GM23248 (cell line): ENCODE measurements at regions not wholly inside any gene's neighbourhood (a gene's known extent, or its start where the extent isn't known, plus 50 kb on each side); places are given as distances from the start of the nearest gene placed in this dataset.

ENCODE experiments used
- DNase-seq: peaks from one replicate; pipeline ENCODE4 v3.0.0-alpha.2; 2015
- H2AFZ ChIP-seq: fragments of 200-600 bp; sonication (generic); 2 replicates; pipeline ENCODE4 v1.6.1; 2016; ENCODE audit warnings: antibody characterized with exemption
- H3F3A ChIP-seq: fragments of 200-600 bp; sonication (generic); 2 replicates; pipeline ENCODE4 v1.6.1; 2016; ENCODE audit warnings: mild to moderate bottlenecking, antibody characterized with exemption, mixed run types; ENCODE audit not compliant: insufficient read depth
- H3K27ac ChIP-seq: fragments of 200-600 bp; sonication (generic); 2 replicates; pipeline ENCODE4 v1.5.1; 2016; ENCODE audit warnings: mild to moderate bottlenecking
- H3K27me3 ChIP-seq: fragments of 200-600 bp; sonication (generic); replicated peaks from 2 replicates; pipeline ENCODE4 v1.6.1; 2016; ENCODE audit warnings: mild to moderate bottlenecking; ENCODE audit not compliant: insufficient read depth
- H3K36me3 ChIP-seq: fragments of 200-600 bp; sonication (generic); 2 replicates; pipeline ENCODE4 v1.6.1; 2016; ENCODE audit warnings: low read depth, mild to moderate bottlenecking
- H3K4me1 ChIP-seq: fragments of 200-600 bp; sonication (generic); 2 replicates; pipeline ENCODE4 v1.6.1; 2016; ENCODE audit warnings: mild to moderate bottlenecking; ENCODE audit not compliant: insufficient read depth
- H3K4me2 ChIP-seq: fragments of 200-600 bp; sonication (generic); one replicate; pipeline ENCODE4 v1.6.1; 2016; ENCODE audit warnings: mild to moderate bottlenecking; ENCODE audit not compliant: unreplicated experiment
- H3K4me3 ChIP-seq: fragments of 200-600 bp; sonication (generic); 2 replicates; pipeline ENCODE4 v1.5.1; 2016; ENCODE audit warnings: mild to moderate bottlenecking
- H3K79me2 ChIP-seq: fragments of 200-600 bp; sonication (generic); 2 replicates; pipeline ENCODE4 v1.6.1; 2016; ENCODE audit warnings: mild to moderate bottlenecking; ENCODE audit not compliant: insufficient read depth
- H3K9ac ChIP-seq: fragments of 200-600 bp; sonication (generic); 2 replicates; pipeline ENCODE4 v1.6.1; 2016; ENCODE audit warnings: mild to moderate bottlenecking
- H3K9me2 ChIP-seq: fragments of 200-600 bp; sonication (generic); 2 replicates; pipeline ENCODE4 v1.6.1; 2016; ENCODE audit warnings: mixed run types, mild to moderate bottlenecking, moderate library complexity; ENCODE audit not compliant: insufficient read depth
- H3K9me3 ChIP-seq: fragments of 200-600 bp; sonication (generic); one replicate; pipeline ENCODE4 v1.6.1; 2017; ENCODE audit warnings: low read depth
- H4K20me1 ChIP-seq: fragments of 200-600 bp; sonication (generic); 2 replicates; pipeline ENCODE4 v1.6.0; 2016; ENCODE audit not compliant: insufficient read depth
- EZH2 ChIP-seq: fragments of 200-600 bp; sonication (generic); IDR thresholded peaks from 2 replicates; pipeline ENCODE4 v1.6.1; 2018; ENCODE audit warnings: antibody characterized with exemption, mild to moderate bottlenecking; ENCODE audit not compliant: insufficient read depth, poor library complexity, severe bottlenecking
- EZH2phosphoT487 ChIP-seq: fragments of 200-600 bp; sonication (generic); IDR thresholded peaks from 2 replicates; pipeline ENCODE4 v1.6.1; 2018; ENCODE audit warnings: antibody characterized with exemption, moderate library complexity, mild to moderate bottlenecking, low read depth; ENCODE audit not compliant: insufficient read depth
- WGBS, 2 experiments: methylation state at CpG; one replicate each; pipeline ENCODE4 v1.1.6; 2015 to 2017; ENCODE audit warnings: low lambda C conversion rate in 2 of 2, low coverage in 1 of 2; ENCODE audit errors: missing lambda C conversion rate in 2 of 2; 5-methylcytosine and 5-hydroxymethylcytosine counted together
- in situ Hi-C: fragments of 300-500 bp; cut with MboI; formaldehyde crosslinking; loops from 2 replicates; pipeline ENCODE4 v1.15.0; 2020

- 89 to 100% methylated on average over 1 of the region's 1 CpG for WGBS, 2 experiments
- H3K9me3 ChIP-seq = no peaks in the 10 kb centered on the region
- H3F3A ChIP-seq = peaks cover 23% of the 10 kb centered on the region
These were observed 141.2 kb upstream of the SESN3 start for GRCh38 chr11:95372097-95372656.

DNA sequence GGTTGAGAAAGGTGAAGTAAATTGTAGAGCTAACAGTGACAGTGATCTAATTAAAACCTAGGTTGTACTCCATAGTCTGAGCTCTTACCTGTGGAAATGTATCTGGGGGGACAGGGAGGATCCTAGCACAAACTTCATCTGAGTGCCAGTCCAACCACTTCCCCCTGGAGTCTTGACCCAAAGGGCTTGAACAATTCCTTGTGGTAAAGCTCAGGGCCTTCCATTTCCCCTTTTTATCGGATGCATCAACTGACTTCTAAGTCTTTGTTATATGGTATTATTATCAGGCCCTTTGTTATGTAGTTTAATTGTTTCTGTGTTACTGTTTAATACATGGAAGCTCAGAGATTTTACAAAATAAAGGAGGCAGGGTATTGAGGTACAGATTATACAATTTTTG lies 140.2 kb upstream of the SESN3 start:
- 92 to 100% methylated on average over 1 of the region's 1 CpG for WGBS, 2 experiments
- Histone ChIP-seq H3K4me1 (peaks cover 12% of the 10 kb centered on the region), H3K9me2 (no peaks in the 10 kb centered on the region), H3K9me3 (no peaks in the 10 kb centered on the region), H3K27ac (no peak overlapping the region), H3K27me3 (no peaks in the 10 kb centered on the region), H3K9ac (no peak overlapping the region), H3F3A (peaks cover 19% of the 10 kb centered on the region), H3K36me3 (no peaks in the 10 kb centered on the region), H3K4me3 (no peak overlapping the region), H2AFZ (no peak overlapping the region), H4K20me1 (no peaks in the 10 kb centered on the region), H3K4me2 (no peak overlapping the region), H3K79me2 (no peaks in the 10 kb centered on the region)
- DNase-seq = no peak
- TF ChIP-seq EZH2phosphoT487 (no peak), EZH2 (no peak)
- in situ Hi-C loops = no loop called here

More at GRCh38 chr11:95372097-95372656, 141.2 kb upstream of the SESN3 start:
- H2AFZ ChIP-seq = no peak overlapping the region
- in situ Hi-C loops = no loop called here
- DNase-seq = no peak
- no peak overlapping the region for H3K27ac ChIP-seq
- H3K36me3 ChIP-seq = no peaks in the 10 kb centered on the region
- no peak overlapping the region for H3K4me3 ChIP-seq
- H3K4me2 ChIP-seq = no peak overlapping the region
- H3K27me3 ChIP-seq = no peaks in the 10 kb centered on the region
- peaks cover 22% of the 10 kb centered on the region for H3K4me1 ChIP-seq
- H3K79me2 ChIP-seq = no peaks in the 10 kb centered on the region
- no peaks in the 10 kb centered on the region for H3K9me2 ChIP-seq
- no peaks in the 10 kb centered on the region for H4K20me1 ChIP-seq
- no peak for TF ChIP-seq EZH2
- TF ChIP-seq EZH2phosphoT487 = no peak
- no peak overlapping the region for H3K9ac ChIP-seq

DNA sequence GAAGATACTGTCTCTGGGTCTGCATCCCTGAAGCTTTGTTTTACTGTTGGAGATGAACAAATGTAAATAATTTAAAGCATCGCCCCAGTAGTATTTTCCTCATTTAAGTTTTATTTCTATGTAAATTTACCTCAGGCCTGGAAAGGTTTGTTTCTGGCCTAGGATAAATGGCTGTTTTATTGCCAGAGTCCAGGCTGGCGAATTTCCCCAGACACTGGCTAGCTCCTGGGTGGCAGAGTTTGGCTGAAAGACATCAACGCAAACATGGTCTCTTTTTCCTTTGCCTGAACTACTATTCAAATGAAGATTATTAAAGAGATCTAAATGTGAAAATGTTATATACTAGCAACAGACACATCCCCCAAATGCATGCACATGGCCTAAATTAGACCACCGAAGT lies 136.7 kb upstream of the SESN3 start:
- Histone ChIP-seq H3K9me3 (no peaks in the 10 kb centered on the region), H3K27ac (no peak overlapping the region), H3K79me2 (no peaks in the 10 kb centered on the region), H3F3A (no peaks in the 10 kb centered on the region), H3K36me3 (no peaks in the 10 kb centered on the region), H3K4me3 (no peak overlapping the region), H3K27me3 (no peaks in the 10 kb centered on the region), H3K9ac (no peak overlapping the region), H2AFZ (no peak overlapping the region), H3K9me2 (no peaks in the 10 kb centered on the region), H4K20me1 (no peaks in the 10 kb centered on the region), H3K4me1 (peaks cover 8% of the 10 kb centered on the region; the same call in 1 of the 2 replicates), H3K4me2 (no peak overlapping the region)
- no peak for DNase-seq
- TF ChIP-seq EZH2phosphoT487 (no peak), EZH2 (no peak)
- in situ Hi-C loops = no loop called here
- 36% methylated on average over 4 of the region's 4 CpGs for WGBS, 2 experiments

DNA sequence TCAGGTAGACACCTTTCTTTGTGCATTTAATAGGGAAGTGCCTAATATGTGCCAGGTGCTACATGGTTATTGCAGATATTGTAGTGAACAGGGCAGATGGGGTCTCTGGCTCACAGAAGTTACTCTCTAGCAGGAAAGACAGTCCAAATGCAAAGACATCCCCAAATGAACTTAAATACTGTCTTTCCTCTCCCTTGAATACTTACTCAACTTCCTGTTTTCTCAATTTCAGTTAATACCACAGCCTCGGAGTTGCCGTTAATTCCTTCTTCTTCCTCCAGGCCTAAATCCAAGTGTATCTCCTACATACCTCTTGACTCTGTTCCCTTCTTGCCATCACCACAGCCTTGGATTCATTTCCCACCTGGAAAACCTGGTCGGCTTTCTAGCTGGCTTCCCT lies 134.3 kb upstream of the SESN3 start:
- H3K79me2 ChIP-seq = no peaks in the 10 kb centered on the region
- no peak overlapping the region for H3K27ac ChIP-seq
- H3K9me3 ChIP-seq = no peaks in the 10 kb centered on the region
- H3K4me3 ChIP-seq = no peak overlapping the region
- H3K36me3 ChIP-seq = no peaks in the 10 kb centered on the region
- TF ChIP-seq EZH2phosphoT487 (no peak), EZH2 (no peak)
- no peaks in the 10 kb centered on the region for H3F3A ChIP-seq
- DNase-seq = no peak
- peaks cover 8% of the 10 kb centered on the region; the same call in 1 of the 2 replicates for H3K4me1 ChIP-seq
- H3K9me2 ChIP-seq = no peaks in the 10 kb centered on the region
- in situ Hi-C loops = no loop called here
- 82% methylated on average over 3 of the region's 3 CpGs for WGBS, 2 experiments
- no peak overlapping the region for H3K9ac ChIP-seq
- no peak overlapping the region for H3K4me2 ChIP-seq
- no peaks in the 10 kb centered on the region for H3K27me3 ChIP-seq
- no peaks in the 10 kb centered on the region for H4K20me1 ChIP-seq
- no peak overlapping the region for H2AFZ ChIP-seq
